AG09309 (cell line): ENCODE measurements at regions not wholly inside any gene's neighbourhood (a gene's known extent, or its start where the extent isn't known, plus 50 kb on each side); places are given as distances from the start of the nearest gene placed in this dataset.

ENCODE experiments used
- DNase-seq: peaks from one replicate; pipeline ENCODE4 v3.0.0-alpha.2; 2010; ENCODE audit warnings: low read depth
- H3K4me3 ChIP-seq: 2 replicates; pipeline ENCODE4 v1.5.1; 2011; ENCODE audit warnings: mild to moderate bottlenecking, low read depth, low read length, moderate library complexity; ENCODE audit not compliant: control insufficient read depth
- CTCF ChIP-seq: IDR thresholded peaks from 2 replicates; pipeline ENCODE4 v1.5.1; 2011; ENCODE audit warnings: mild to moderate bottlenecking, low read depth, low read length, inconsistent platforms; ENCODE audit not compliant: insufficient read depth, control insufficient read depth; ENCODE audit errors: missing control alignments

GRCh38 chr5:24367216-24367615 is 277.6 kb downstream of the CDH10 start:
- H3K4me3 ChIP-seq, result no peak overlapping the region
- no peak for TF ChIP-seq CTCF
- no peak for DNase-seq

GRCh38 chr5:24368115-24368514 is 276.7 kb downstream of the CDH10 start:
- DNase-seq, result no peak
- H3K4me3 ChIP-seq, result no peak overlapping the region
- TF ChIP-seq CTCF, result no peak

GRCh38 chr5:24376210-24376609 is 268.6 kb downstream of the CDH10 start:
- no peak for TF ChIP-seq CTCF
- H3K4me3 ChIP-seq, result no peak overlapping the region
- DNase-seq, result no peak

- no peak for DNase-seq
- no peak for TF ChIP-seq CTCF
Measured at GRCh38 chr5:24376616-24377015, 268.2 kb downstream of the CDH10 start.

GRCh38 chr5:24381861-24382489 is 262.8 kb downstream of the CDH10 start:
- TF ChIP-seq CTCF, result no peak
- no peak for DNase-seq
- no peak overlapping the region for H3K4me3 ChIP-seq

More at GRCh38 chr5:24376616-24377015, 268.2 kb downstream of the CDH10 start:
- H3K4me3 ChIP-seq, result no peak overlapping the region

GRCh38 chr5:24385070-24385469 is 259.7 kb downstream of the CDH10 start:
- no peak overlapping the region for H3K4me3 ChIP-seq
- no peak for TF ChIP-seq CTCF
- no peak for DNase-seq
